Esophagus squamous epithelium (tissue), 4 donors: ENCODE measurements at regions not wholly inside any gene's neighbourhood (a gene's known extent, or its start where the extent isn't known, plus 50 kb on each side); places are given as distances from the start of the nearest gene placed in this dataset.
"Not testable (repeated sequence)": the region's sequence is repeated elsewhere in the genome, so short reads cannot be mapped to it uniquely, and the experiment has no call there.

Source experiments
- CTCF ChIP-seq, 6 experiments: fragments of 450-650 bp in 4 of 6; fragments of 200-600 bp in 2 of 6; sonication (generic) in 2 of 6; IDR thresholded peaks; one replicate each; pipeline ENCODE4 v1.5.1; 2016 to 2019; ENCODE audit warnings: antibody characterized with exemption in 6 of 6, mild to moderate bottlenecking in 4 of 6, moderate library complexity in 4 of 6
- POLR2A ChIP-seq, 4 donors: fragments of 450-650 bp; IDR thresholded peaks; one replicate each; pipeline ENCODE4 v1.6.1; 2017; ENCODE audit warnings: antibody characterized with exemption in 4 of 4, mild to moderate bottlenecking in 4 of 4, moderate library complexity in 3 of 4

GRCh38 chr16:88208776-88209175 lies 174.0 kb upstream of the ZNF469 start:
- not testable (repeated sequence) for TF ChIP-seq CTCF, POLR2A (IDR thresholded peaks at IDR 0.05)
